ENCODE measurements at regions not wholly inside any gene's neighbourhood (a gene's known extent, or its start where the extent isn't known, plus 50 kb on each side); places are given as distances from the start of the nearest gene placed in this dataset.

- peaks cover 74% of the 10 kb centered on the region for H3K9me3 ChIP-seq (ENCODE audit: control insufficient read depth, insufficient read depth, low read length)
- CTCF ChIA-PET: no interaction called here
- no peak for DNase-seq (ENCODE audit: low read depth, low spot score)
- H3K4me3 ChIP-seq (ENCODE audit: low read depth, low read length): no peak overlapping the region
- POLR2A ChIA-PET: no interaction called here
- no peak for TF ChIP-seq CTCF (IDR thresholded peaks at IDR 0.05; ENCODE audit: low read depth, low read length)
- H3K27me3 ChIP-seq (ENCODE audit: control insufficient read depth, insufficient read depth, low read length): no peaks in the 10 kb centered on the region
- no peak overlapping the region for H3K27ac ChIP-seq (ENCODE audit: low read depth, low read length)
These were observed 393.4 kb upstream of the MKI67 start for GRCh38 chr10:128519581-128519980.

- H3K9me3 ChIP-seq (ENCODE audit: control insufficient read depth, insufficient read depth, low read length): peaks cover 73% of the 10 kb centered on the region
- DNase-seq (ENCODE audit: low read depth, low spot score): no peak
- H3K27me3 ChIP-seq (ENCODE audit: control insufficient read depth, insufficient read depth, low read length): no peaks in the 10 kb centered on the region
- ChIA-PET POLR2A (no interaction called here), CTCF (no interaction called here)
- no peak overlapping the region for H3K4me3 ChIP-seq (ENCODE audit: low read depth, low read length)
- H3K27ac ChIP-seq (ENCODE audit: low read depth, low read length): no peak overlapping the region
- TF ChIP-seq CTCF (IDR thresholded peaks at IDR 0.05; ENCODE audit: low read depth, low read length): no peak
These were observed 394.1 kb upstream of the MKI67 start for GRCh38 chr10:128520211-128520815.

GRCh38 chr10:128522551-128523308, 396.5 kb upstream of the MKI67 start:
- CTCF ChIA-PET: no interaction called here
- TF ChIP-seq CTCF (IDR thresholded peaks at IDR 0.05; ENCODE audit: low read depth, low read length): no peak

GRCh38 chr10:128525444-128525843, 399.2 kb upstream of the MKI67 start:
- H3K4me3 ChIP-seq (ENCODE audit: low read depth, low read length): no peak overlapping the region
- H3K27me3 ChIP-seq (ENCODE audit: control insufficient read depth, insufficient read depth, low read length): no peaks in the 10 kb centered on the region
- no peak for TF ChIP-seq CTCF (IDR thresholded peaks at IDR 0.05; ENCODE audit: low read depth, low read length)
- H3K27ac ChIP-seq (ENCODE audit: low read depth, low read length): no peak overlapping the region
- DNase-seq (ENCODE audit: low read depth, low spot score): no peak
- CTCF ChIA-PET: no interaction called here
- POLR2A ChIA-PET: no interaction called here
- H3K9me3 ChIP-seq (ENCODE audit: control insufficient read depth, insufficient read depth, low read length): peaks cover 65% of the 10 kb centered on the region

More at GRCh38 chr10:128522551-128523308, 396.5 kb upstream of the MKI67 start:
- H3K9me3 ChIP-seq (ENCODE audit: control insufficient read depth, insufficient read depth, low read length): peaks cover 77% of the 10 kb centered on the region
- no peak for DNase-seq (ENCODE audit: low read depth, low spot score)
- POLR2A ChIA-PET: no interaction called here
- no peak overlapping the region for H3K27ac ChIP-seq (ENCODE audit: low read depth, low read length)
- H3K27me3 ChIP-seq (ENCODE audit: control insufficient read depth, insufficient read depth, low read length): no peaks in the 10 kb centered on the region
- no peak overlapping the region for H3K4me3 ChIP-seq (ENCODE audit: low read depth, low read length)

GRCh38 chr10:128525936-128526335, 399.7 kb upstream of the MKI67 start:
- DNase-seq (ENCODE audit: low read depth, low spot score): no peak
- POLR2A ChIA-PET: no interaction called here
- CTCF ChIA-PET: no interaction called here
- Histone ChIP-seq H3K4me3 (ENCODE audit: low read depth, low read length) (no peak overlapping the region), H3K27ac (ENCODE audit: low read depth, low read length) (no peak overlapping the region), H3K9me3 (ENCODE audit: control insufficient read depth, insufficient read depth, low read length) (peaks cover 63% of the 10 kb centered on the region), H3K27me3 (ENCODE audit: control insufficient read depth, insufficient read depth, low read length) (no peaks in the 10 kb centered on the region)
- TF ChIP-seq CTCF (IDR thresholded peaks at IDR 0.05; ENCODE audit: low read depth, low read length): no peak
